ENCODE measurements at regions not wholly inside any gene's neighbourhood (a gene's known extent, or its start where the extent isn't known, plus 50 kb on each side); places are given as distances from the start of the nearest gene placed in this dataset.

DNA sequence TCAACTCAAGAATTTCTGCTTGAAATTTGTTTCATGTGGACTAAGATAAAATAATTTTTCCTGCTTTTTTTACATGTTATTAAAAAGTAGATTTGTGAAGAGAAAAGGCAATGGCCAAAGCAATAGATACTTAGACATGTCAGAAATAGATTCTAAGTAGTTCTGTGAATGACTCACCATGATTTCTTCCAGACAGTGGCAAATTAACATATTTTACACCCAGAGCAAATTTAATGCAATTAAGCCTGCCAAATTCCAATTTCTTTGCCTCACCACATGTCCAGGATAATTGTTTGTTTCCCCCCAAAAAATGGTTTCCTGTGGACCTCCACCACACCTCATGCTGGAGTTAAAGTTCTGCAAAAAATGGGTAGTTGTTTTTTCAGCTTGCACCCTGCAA, 651.4 kb downstream of the CETN3 start:
- no peak overlapping the region for H2AFZ ChIP-seq (ENCODE audit: low read depth, low read length, severe bottlenecking)
- 0 out of 2 replicates have a peak, but pooled peaks cover 3% of the 10 kb centered on the region for H3K9me2 ChIP-seq (replicated peaks; ENCODE audit: insufficient read depth, low read length)
- H3K9ac ChIP-seq (ENCODE audit: low read length): no peak overlapping the region
- TF ChIP-seq EZH2phosphoT487 (conservative IDR thresholded peaks at IDR 0.05; ENCODE audit: low read length): no peak
- TF ChIP-seq, protein P1, sequence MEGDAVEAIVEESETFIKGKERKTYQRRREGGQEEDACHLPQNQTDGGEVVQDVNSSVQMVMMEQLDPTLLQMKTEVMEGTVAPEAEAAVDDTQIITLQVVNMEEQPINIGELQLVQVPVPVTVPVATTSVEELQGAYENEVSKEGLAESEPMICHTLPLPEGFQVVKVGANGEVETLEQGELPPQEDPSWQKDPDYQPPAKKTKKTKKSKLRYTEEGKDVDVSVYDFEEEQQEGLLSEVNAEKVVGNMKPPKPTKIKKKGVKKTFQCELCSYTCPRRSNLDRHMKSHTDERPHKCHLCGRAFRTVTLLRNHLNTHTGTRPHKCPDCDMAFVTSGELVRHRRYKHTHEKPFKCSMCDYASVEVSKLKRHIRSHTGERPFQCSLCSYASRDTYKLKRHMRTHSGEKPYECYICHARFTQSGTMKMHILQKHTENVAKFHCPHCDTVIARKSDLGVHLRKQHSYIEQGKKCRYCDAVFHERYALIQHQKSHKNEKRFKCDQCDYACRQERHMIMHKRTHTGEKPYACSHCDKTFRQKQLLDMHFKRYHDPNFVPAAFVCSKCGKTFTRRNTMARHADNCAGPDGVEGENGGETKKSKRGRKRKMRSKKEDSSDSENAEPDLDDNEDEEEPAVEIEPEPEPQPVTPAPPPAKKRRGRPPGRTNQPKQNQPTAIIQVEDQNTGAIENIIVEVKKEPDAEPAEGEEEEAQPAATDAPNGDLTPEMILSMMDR (IDR thresholded peaks at IDR 0.05; ENCODE audit: insufficient read depth, low read length, poor library complexity, severe bottlenecking): no peak
- H3K4me2 ChIP-seq (ENCODE audit: low read depth, low read length, poor library complexity, severe bottlenecking): no peak overlapping the region
- H3K79me2 ChIP-seq (ENCODE audit: insufficient read depth, low read length): no peaks in the 10 kb centered on the region
- no peak overlapping the region for H3K27ac ChIP-seq (ENCODE audit: low read depth, low read length)
- H3K36me3 ChIP-seq (ENCODE audit: low read length): no peaks in the 10 kb centered on the region
- H3K27me3 ChIP-seq (ENCODE audit: low read length): no peaks in the 10 kb centered on the region
- H3K4me3 ChIP-seq (ENCODE audit: insufficient read depth, low read length, poor library complexity, severe bottlenecking): no peak overlapping the region
- H3K9me3 ChIP-seq (ENCODE audit: insufficient read depth, low read length): no peaks in the 10 kb centered on the region
- H4K20me1 ChIP-seq (ENCODE audit: low read depth, low read length): no peaks in the 10 kb centered on the region
- H3F3A ChIP-seq (ENCODE audit: insufficient read depth): no peaks in the 10 kb centered on the region

DNA sequence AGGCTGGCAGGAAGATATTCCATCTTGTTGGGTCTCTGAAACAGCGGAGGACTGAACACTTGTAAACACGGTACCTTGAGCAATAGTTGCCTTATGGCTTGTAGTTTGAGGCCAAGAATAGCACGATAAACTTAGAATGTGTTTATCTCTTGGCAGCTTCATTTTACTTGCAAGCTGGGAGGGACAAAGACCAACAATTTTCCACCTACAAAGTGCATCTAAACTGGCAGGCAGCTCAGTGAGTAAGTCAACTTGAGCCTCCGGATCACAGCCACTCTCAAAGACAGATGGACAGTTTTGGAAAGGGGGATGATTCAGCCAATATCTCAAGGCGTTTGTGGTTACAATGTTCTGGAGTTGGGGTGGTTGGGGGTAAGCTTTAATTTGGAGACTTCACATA, 652.6 kb downstream of the CETN3 start:
- Histone ChIP-seq H3K4me2 (ENCODE audit: low read depth, low read length, poor library complexity, severe bottlenecking) (no peak overlapping the region), H3K27ac (ENCODE audit: low read depth, low read length) (no peak overlapping the region), H3F3A (ENCODE audit: insufficient read depth) (no peaks in the 10 kb centered on the region), H3K79me2 (ENCODE audit: insufficient read depth, low read length) (no peaks in the 10 kb centered on the region), H2AFZ (ENCODE audit: low read depth, low read length, severe bottlenecking) (no peak overlapping the region), H4K20me1 (ENCODE audit: low read depth, low read length) (no peaks in the 10 kb centered on the region), H3K9me2 (replicated peaks; ENCODE audit: insufficient read depth, low read length) (0 out of 2 replicates have a peak, but pooled peaks cover 3% of the 10 kb centered on the region), H3K27me3 (ENCODE audit: low read length) (no peaks in the 10 kb centered on the region), H3K9me3 (ENCODE audit: insufficient read depth, low read length) (no peaks in the 10 kb centered on the region), H3K36me3 (ENCODE audit: low read length) (no peaks in the 10 kb centered on the region), H3K4me3 (ENCODE audit: insufficient read depth, low read length, poor library complexity, severe bottlenecking) (no peak overlapping the region), H3K9ac (ENCODE audit: low read length) (no peak overlapping the region)
- TF ChIP-seq, protein P1 (IDR thresholded peaks at IDR 0.05; ENCODE audit: insufficient read depth, low read length, poor library complexity, severe bottlenecking): no peak
- no peak for TF ChIP-seq EZH2phosphoT487 (conservative IDR thresholded peaks at IDR 0.05; ENCODE audit: low read length)

DNA sequence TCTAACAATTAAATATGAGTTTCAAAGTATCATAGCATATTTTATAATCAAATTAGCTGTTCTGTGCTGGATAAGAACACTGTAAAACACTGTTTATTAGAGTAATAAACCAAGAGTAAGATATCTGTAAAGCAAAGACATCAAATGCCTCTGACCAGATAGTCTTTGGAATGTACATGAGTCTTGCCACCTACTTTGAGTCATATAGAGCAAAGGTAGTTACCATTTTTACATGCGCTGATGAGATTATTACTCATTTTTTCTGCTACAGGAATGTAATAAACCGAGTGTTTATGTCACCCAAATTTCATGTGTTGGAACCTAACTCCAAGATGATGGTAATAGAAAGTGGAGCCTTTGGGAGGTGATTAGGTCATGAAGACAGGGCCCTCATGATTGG, 654.5 kb downstream of the CETN3 start:
- no peaks in the 10 kb centered on the region for H3F3A ChIP-seq (ENCODE audit: insufficient read depth)
- H4K20me1 ChIP-seq (ENCODE audit: low read depth, low read length): no peaks in the 10 kb centered on the region
- H3K9me2 ChIP-seq (replicated peaks; ENCODE audit: insufficient read depth, low read length): no peaks in the 10 kb centered on the region
- no peak overlapping the region for H3K4me3 ChIP-seq (ENCODE audit: insufficient read depth, low read length, poor library complexity, severe bottlenecking)
- H2AFZ ChIP-seq (ENCODE audit: low read depth, low read length, severe bottlenecking): no peak overlapping the region
- H3K4me2 ChIP-seq (ENCODE audit: low read depth, low read length, poor library complexity, severe bottlenecking): no peak overlapping the region
- no peak overlapping the region for H3K9ac ChIP-seq (ENCODE audit: low read length)
- H3K9me3 ChIP-seq (ENCODE audit: insufficient read depth, low read length): no peaks in the 10 kb centered on the region
- H3K27ac ChIP-seq (ENCODE audit: low read depth, low read length): no peak overlapping the region
- TF ChIP-seq, protein P1 (IDR thresholded peaks at IDR 0.05; ENCODE audit: insufficient read depth, low read length, poor library complexity, severe bottlenecking): no peak
- no peaks in the 10 kb centered on the region for H3K36me3 ChIP-seq (ENCODE audit: low read length)
- H3K27me3 ChIP-seq (ENCODE audit: low read length): no peaks in the 10 kb centered on the region
- H3K79me2 ChIP-seq (ENCODE audit: insufficient read depth, low read length): no peaks in the 10 kb centered on the region

DNA sequence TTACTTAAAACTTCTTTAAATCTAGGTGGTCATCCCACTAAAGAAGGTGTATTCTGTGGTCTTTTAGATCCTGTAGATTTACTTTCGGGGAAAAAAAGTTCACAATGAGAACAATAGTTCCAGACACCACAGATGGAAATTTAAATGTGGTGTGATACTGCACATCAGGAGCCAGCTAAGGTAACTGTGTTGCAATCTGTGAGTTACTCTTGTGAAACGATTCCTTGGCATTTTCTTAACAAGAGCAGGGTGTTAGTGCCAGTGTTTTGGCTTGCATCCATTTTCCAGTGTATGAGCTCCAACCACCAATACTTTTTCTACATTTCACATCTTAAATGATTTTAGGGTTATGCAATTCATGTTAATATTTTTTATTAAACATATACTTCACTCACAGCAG, 674.5 kb downstream of the CETN3 start:
- no peak for TF ChIP-seq EZH2phosphoT487 (conservative IDR thresholded peaks at IDR 0.05; ENCODE audit: low read length)
- TF ChIP-seq, protein P1 (IDR thresholded peaks at IDR 0.05; ENCODE audit: insufficient read depth, low read length, poor library complexity, severe bottlenecking): no peak
- Histone ChIP-seq H2AFZ (ENCODE audit: low read depth, low read length, severe bottlenecking) (no peak overlapping the region), H3K9me3 (ENCODE audit: insufficient read depth, low read length) (no peaks in the 10 kb centered on the region), H3K4me2 (ENCODE audit: low read depth, low read length, poor library complexity, severe bottlenecking) (no peak overlapping the region), H3K27me3 (ENCODE audit: low read length) (no peaks in the 10 kb centered on the region), H3K4me3 (ENCODE audit: insufficient read depth, low read length, poor library complexity, severe bottlenecking) (no peak overlapping the region), H3K36me3 (ENCODE audit: low read length) (no peaks in the 10 kb centered on the region), H3K9me2 (replicated peaks; ENCODE audit: insufficient read depth, low read length) (no peaks in the 10 kb centered on the region), H3F3A (ENCODE audit: insufficient read depth) (no peaks in the 10 kb centered on the region), H3K27ac (ENCODE audit: low read depth, low read length) (no peak overlapping the region), H4K20me1 (ENCODE audit: low read depth, low read length) (no peaks in the 10 kb centered on the region), H3K9ac (ENCODE audit: low read length) (no peak overlapping the region), H3K79me2 (ENCODE audit: insufficient read depth, low read length) (no peaks in the 10 kb centered on the region)

Data from SU-DHL-6 (cell line).